ENCODE measurements at regions not wholly inside any gene's neighbourhood (a gene's known extent, or its start where the extent isn't known, plus 50 kb on each side); places are given as distances from the start of the nearest gene placed in this dataset.
"Not testable (repeated sequence)": the region's sequence is repeated elsewhere in the genome, so short reads cannot be mapped to it uniquely, and the experiment has no call there.

GRCh38 chr21:6363591-6363990, 4157.8 kb upstream of the TPTE start:
- not testable (repeated sequence) for DNase-seq

- DNase-seq, result peak; percentile 1
These were observed 4152.6 kb upstream of the TPTE start for GRCh38 chr21:6368824-6369223.

GRCh38 chr21:6373253-6373652, 4148.1 kb upstream of the TPTE start:
- DNase-seq, result peak; percentile 3

- peak; percentile 4 for DNase-seq
These were observed 4147.2 kb upstream of the TPTE start for GRCh38 chr21:6374232-6374631.

- peak; percentile 2 for DNase-seq
These were observed 4146.5 kb upstream of the TPTE start for GRCh38 chr21:6374926-6375325.

- DNase-seq, result not testable (repeated sequence)
These were observed 4145.6 kb upstream of the TPTE start for GRCh38 chr21:6375776-6376175.

GRCh38 chr21:6376321-6377070, 4144.9 kb upstream of the TPTE start:
- DNase-seq, result not testable (repeated sequence)
